ENCODE measurements at regions not wholly inside any gene's neighbourhood (a gene's known extent, or its start where the extent isn't known, plus 50 kb on each side); places are given as distances from the start of the nearest gene placed in this dataset.
"Not testable (repeated sequence)": the region's sequence is repeated elsewhere in the genome, so short reads cannot be mapped to it uniquely, and the experiment has no call there.

GRCh38 chr7:4507886-4508285, 174.2 kb upstream of the FOXK1 start:
- not testable (repeated sequence) for H3K27me3 ChIP-seq (ENCODE audit: control insufficient read depth, insufficient read depth, low read length); H3K36me3 ChIP-seq (ENCODE audit: control insufficient read depth, insufficient read depth, low read length); H3K27ac ChIP-seq (ENCODE audit: low read length); H3K4me3 ChIP-seq (ENCODE audit: low read length); DNase-seq; H3K9me3 ChIP-seq (replicated peaks; ENCODE audit: control insufficient read depth, low read depth, low read length); H3K4me1 ChIP-seq (ENCODE audit: control insufficient read depth, insufficient read depth, low read length)
- no CpG with 5 or more reads among the region's 7 CpGs for WGBS (ENCODE audit: insufficient coverage)

GRCh38 chr7:4513450-4513849, 168.6 kb upstream of the FOXK1 start:
- Histone ChIP-seq H3K4me3 (ENCODE audit: low read length) (no peak overlapping the region), H3K27me3 (ENCODE audit: control insufficient read depth, insufficient read depth, low read length) (no peaks in the 10 kb centered on the region), H3K36me3 (ENCODE audit: control insufficient read depth, insufficient read depth, low read length) (no peaks in the 10 kb centered on the region), H3K27ac (ENCODE audit: low read length) (no peak overlapping the region), H3K9me3 (replicated peaks; ENCODE audit: control insufficient read depth, low read depth, low read length) (no peaks in the 10 kb centered on the region), H3K4me1 (ENCODE audit: control insufficient read depth, insufficient read depth, low read length) (no peaks in the 10 kb centered on the region)
- no CpG with 5 or more reads among the region's 1 CpG for WGBS (ENCODE audit: insufficient coverage)
- no peak for DNase-seq

DNA sequence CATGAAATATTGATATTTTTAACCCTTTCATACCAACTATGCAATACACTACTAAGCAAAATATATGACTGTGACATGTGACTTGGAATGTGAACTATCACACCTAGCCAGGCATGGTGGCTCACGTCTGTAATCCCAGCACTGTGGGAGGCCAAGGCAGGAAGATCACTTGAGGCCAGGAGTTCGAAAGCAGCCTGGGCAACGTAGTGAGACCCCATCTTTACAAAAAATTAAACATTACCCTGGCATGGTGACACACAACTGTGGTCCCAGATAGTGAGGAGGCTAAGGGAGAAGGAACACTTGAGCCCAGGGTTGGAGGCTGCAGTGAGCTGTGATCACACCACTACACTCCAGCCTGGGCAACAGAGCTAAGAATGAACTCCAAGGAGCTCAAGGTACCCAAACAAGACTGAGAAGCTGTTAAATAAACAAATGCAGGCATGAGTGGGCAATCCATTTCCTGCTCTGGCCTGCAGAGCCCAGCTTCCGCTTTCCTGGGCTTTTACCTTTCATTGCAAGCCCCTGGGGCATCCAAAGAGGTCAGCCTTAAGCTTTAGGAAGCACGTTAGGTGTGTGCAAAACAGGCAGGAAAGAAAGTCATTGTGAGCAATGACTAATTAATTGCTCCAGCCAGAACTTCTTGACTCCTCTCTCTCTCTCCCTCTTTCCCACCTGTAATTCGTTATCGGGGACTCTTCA, 162.1 kb upstream of the FOXK1 start:
- no peak for DNase-seq
- Histone ChIP-seq H3K4me3 (ENCODE audit: low read length) (no peak overlapping the region), H3K4me1 (ENCODE audit: control insufficient read depth, insufficient read depth, low read length) (no peaks in the 10 kb centered on the region), H3K9me3 (replicated peaks; ENCODE audit: control insufficient read depth, low read depth, low read length) (no peaks in the 10 kb centered on the region), H3K36me3 (ENCODE audit: control insufficient read depth, insufficient read depth, low read length) (no peaks in the 10 kb centered on the region), H3K27me3 (ENCODE audit: control insufficient read depth, insufficient read depth, low read length) (peaks cover 4% of the 10 kb centered on the region), H3K27ac (ENCODE audit: low read length) (no peak overlapping the region)
- whole genome bisulfite sequencing (ENCODE audit: insufficient coverage): 50% methylated on average over 3 of the region's 7 CpGs

DNA sequence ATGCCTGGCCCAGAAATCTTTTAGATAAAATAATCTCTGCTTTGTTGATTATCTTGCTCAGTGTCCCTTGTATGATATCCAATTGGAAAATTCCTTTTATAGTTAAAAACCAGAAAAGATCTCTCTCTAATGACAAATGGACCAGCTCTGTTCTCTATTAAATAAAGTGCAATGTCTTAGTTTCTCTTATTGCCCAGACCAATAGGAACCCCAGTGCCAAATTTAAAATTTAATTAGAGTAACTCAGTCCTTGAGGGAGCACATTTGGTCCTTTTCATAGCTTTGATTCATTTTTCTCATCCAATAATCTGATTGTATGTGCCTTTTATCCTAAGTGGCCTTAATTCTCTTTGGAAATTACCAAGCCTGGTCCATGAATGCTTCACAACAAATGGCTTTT, 158.9 kb upstream of the FOXK1 start:
- DNase-seq: no peak
- Histone ChIP-seq H3K4me3 (ENCODE audit: low read length) (no peak overlapping the region), H3K36me3 (ENCODE audit: control insufficient read depth, insufficient read depth, low read length) (no peaks in the 10 kb centered on the region), H3K4me1 (ENCODE audit: control insufficient read depth, insufficient read depth, low read length) (no peaks in the 10 kb centered on the region), H3K9me3 (replicated peaks; ENCODE audit: control insufficient read depth, low read depth, low read length) (no peaks in the 10 kb centered on the region), H3K27me3 (ENCODE audit: control insufficient read depth, insufficient read depth, low read length) (peaks cover 4% of the 10 kb centered on the region), H3K27ac (ENCODE audit: low read length) (no peak overlapping the region)

DNA sequence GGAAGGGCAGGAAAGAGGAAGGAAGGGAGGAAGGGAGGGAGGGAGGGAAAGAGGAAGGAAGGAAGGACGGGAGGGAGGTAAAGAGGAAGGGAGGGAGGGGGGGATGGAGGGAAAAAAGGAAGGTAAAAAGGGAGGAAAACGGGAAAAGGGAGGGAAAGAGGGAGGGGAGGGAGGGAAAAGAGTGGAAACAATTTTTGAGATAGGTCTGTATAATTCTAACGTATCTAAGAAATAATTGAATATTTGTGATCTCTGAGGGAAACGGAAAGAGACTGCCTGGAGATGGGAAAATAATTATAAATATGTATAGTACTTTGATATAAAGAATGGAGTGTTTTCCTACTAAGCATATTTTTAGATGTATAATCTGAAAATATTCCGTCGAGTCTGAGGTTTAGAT, 158.2 kb upstream of the FOXK1 start:
- no peak overlapping the region for H3K4me3 ChIP-seq (ENCODE audit: low read length)
- H3K27ac ChIP-seq (ENCODE audit: low read length): no peak overlapping the region
- peaks cover 4% of the 10 kb centered on the region for H3K27me3 ChIP-seq (ENCODE audit: control insufficient read depth, insufficient read depth, low read length)
- H3K4me1 ChIP-seq (ENCODE audit: control insufficient read depth, insufficient read depth, low read length): no peaks in the 10 kb centered on the region
- no peaks in the 10 kb centered on the region for H3K36me3 ChIP-seq (ENCODE audit: control insufficient read depth, insufficient read depth, low read length)
- no peak for DNase-seq
- WGBS (ENCODE audit: insufficient coverage): 52% methylated on average over 4 of the region's 6 CpGs
- no peaks in the 10 kb centered on the region for H3K9me3 ChIP-seq (replicated peaks; ENCODE audit: control insufficient read depth, low read depth, low read length)

GRCh38 chr7:4525884-4526283, 156.2 kb upstream of the FOXK1 start:
- Histone ChIP-seq H3K4me1 (ENCODE audit: control insufficient read depth, insufficient read depth, low read length) (no peaks in the 10 kb centered on the region), H3K4me3 (ENCODE audit: low read length) (no peak overlapping the region), H3K27me3 (ENCODE audit: control insufficient read depth, insufficient read depth, low read length) (peaks cover 4% of the 10 kb centered on the region), H3K27ac (ENCODE audit: low read length) (no peak overlapping the region), H3K36me3 (ENCODE audit: control insufficient read depth, insufficient read depth, low read length) (no peaks in the 10 kb centered on the region), H3K9me3 (replicated peaks; ENCODE audit: control insufficient read depth, low read depth, low read length) (no peaks in the 10 kb centered on the region)
- DNase-seq: no peak
- WGBS (ENCODE audit: insufficient coverage): 50% methylated on average over 2 of the region's 3 CpGs

DNA sequence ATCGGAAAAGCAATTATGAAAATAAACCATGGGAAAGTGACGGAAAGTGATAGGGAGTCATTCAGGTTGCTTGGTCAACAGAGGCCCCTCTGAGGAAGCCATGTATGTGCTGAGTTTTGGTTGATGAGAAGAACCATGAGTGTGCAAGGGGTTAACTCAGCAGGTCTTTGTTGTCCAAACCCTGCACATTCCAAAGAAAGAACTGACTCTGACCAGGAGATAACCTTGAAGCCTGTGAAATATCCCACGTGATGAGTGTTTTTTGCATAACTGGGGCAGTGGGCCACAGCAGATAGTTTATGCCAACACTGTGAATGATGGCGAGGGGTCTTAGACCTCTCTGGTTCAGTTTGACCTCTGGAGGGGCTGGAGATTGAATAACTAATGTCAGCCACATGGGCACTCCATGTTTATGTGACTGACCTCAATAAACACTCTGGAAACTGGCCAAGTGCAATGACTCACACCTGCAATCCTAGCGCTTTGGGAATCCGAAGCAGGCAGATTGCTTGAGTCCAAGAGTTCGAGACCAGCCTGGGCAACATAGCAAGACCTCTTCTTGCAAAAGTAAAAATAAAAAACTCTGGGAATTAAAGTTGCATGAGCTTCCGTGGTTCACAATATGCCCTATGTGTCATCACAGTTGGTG, 154.0 kb upstream of the FOXK1 start:
- peaks cover 4% of the 10 kb centered on the region for H3K27me3 ChIP-seq (ENCODE audit: control insufficient read depth, insufficient read depth, low read length)
- no peaks in the 10 kb centered on the region for H3K4me1 ChIP-seq (ENCODE audit: control insufficient read depth, insufficient read depth, low read length)
- WGBS (ENCODE audit: insufficient coverage): 71% methylated on average over 7 of the region's 8 CpGs
- no peak overlapping the region for H3K4me3 ChIP-seq (ENCODE audit: low read length)
- DNase-seq: no peak
- H3K27ac ChIP-seq (ENCODE audit: low read length): no peak overlapping the region
- H3K36me3 ChIP-seq (ENCODE audit: control insufficient read depth, insufficient read depth, low read length): no peaks in the 10 kb centered on the region
- no peaks in the 10 kb centered on the region for H3K9me3 ChIP-seq (replicated peaks; ENCODE audit: control insufficient read depth, low read depth, low read length)

GRCh38 chr7:4531236-4531635, 150.9 kb upstream of the FOXK1 start:
- peaks cover 3% of the 10 kb centered on the region for H3K27me3 ChIP-seq (ENCODE audit: control insufficient read depth, insufficient read depth, low read length)
- no peaks in the 10 kb centered on the region for H3K9me3 ChIP-seq (replicated peaks; ENCODE audit: control insufficient read depth, low read depth, low read length)
- no peak for DNase-seq
- no peak overlapping the region for H3K27ac ChIP-seq (ENCODE audit: low read length)
- no peaks in the 10 kb centered on the region for H3K4me1 ChIP-seq (ENCODE audit: control insufficient read depth, insufficient read depth, low read length)
- no peaks in the 10 kb centered on the region for H3K36me3 ChIP-seq (ENCODE audit: control insufficient read depth, insufficient read depth, low read length)
- 31% methylated on average over 2 of the region's 7 CpGs for WGBS (ENCODE audit: insufficient coverage)
- no peak overlapping the region for H3K4me3 ChIP-seq (ENCODE audit: low read length)

GRCh38 chr7:4533339-4533738, 148.8 kb upstream of the FOXK1 start:
- not testable (repeated sequence) for H3K4me3 ChIP-seq (ENCODE audit: low read length); H3K27me3 ChIP-seq (ENCODE audit: control insufficient read depth, insufficient read depth, low read length); DNase-seq; H3K9me3 ChIP-seq (replicated peaks; ENCODE audit: control insufficient read depth, low read depth, low read length); H3K27ac ChIP-seq (ENCODE audit: low read length); H3K4me1 ChIP-seq (ENCODE audit: control insufficient read depth, insufficient read depth, low read length); H3K36me3 ChIP-seq (ENCODE audit: control insufficient read depth, insufficient read depth, low read length)
- 34% methylated on average over 4 of the region's 12 CpGs for WGBS (ENCODE audit: insufficient coverage)

GRCh38 chr7:4549681-4550080, 132.4 kb upstream of the FOXK1 start:
- no peaks in the 10 kb centered on the region for H3K27me3 ChIP-seq (ENCODE audit: control insufficient read depth, insufficient read depth, low read length)
- H3K36me3 ChIP-seq (ENCODE audit: control insufficient read depth, insufficient read depth, low read length): no peaks in the 10 kb centered on the region
- H3K4me3 ChIP-seq (ENCODE audit: low read length): no peak overlapping the region
- 38% methylated on average over 1 of the region's 1 CpG for WGBS (ENCODE audit: insufficient coverage)
- no peaks in the 10 kb centered on the region for H3K4me1 ChIP-seq (ENCODE audit: control insufficient read depth, insufficient read depth, low read length)
- peaks cover 11% of the 10 kb centered on the region for H3K9me3 ChIP-seq (replicated peaks; ENCODE audit: control insufficient read depth, low read depth, low read length)
- peak; percentile 53 for DNase-seq
- no peak overlapping the region for H3K27ac ChIP-seq (ENCODE audit: low read length)

DNA sequence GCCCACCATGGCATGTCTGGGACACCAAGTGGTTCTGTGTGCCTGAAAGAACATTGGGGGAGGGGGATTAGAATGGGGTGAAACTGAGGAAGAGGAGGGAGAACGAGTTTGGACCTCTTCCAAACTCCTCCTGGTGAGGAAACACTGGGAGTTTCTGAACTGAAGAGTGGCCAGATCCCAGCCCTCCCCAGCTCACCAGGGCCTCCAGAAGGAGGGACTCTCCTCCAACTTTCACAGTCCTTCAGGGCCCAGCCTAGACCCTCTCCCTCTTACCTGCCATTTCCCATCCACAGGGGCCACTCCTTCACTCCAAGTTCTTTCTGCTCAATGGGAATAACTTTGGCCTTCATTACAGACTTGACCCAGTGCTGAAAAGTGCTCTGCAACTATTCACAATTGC, 132.0 kb upstream of the FOXK1 start:
- H3K9me3 ChIP-seq (replicated peaks; ENCODE audit: control insufficient read depth, low read depth, low read length): peaks cover 11% of the 10 kb centered on the region
- DNase-seq: peak; percentile 5
- H3K4me1 ChIP-seq (ENCODE audit: control insufficient read depth, insufficient read depth, low read length): no peaks in the 10 kb centered on the region
- H3K36me3 ChIP-seq (ENCODE audit: control insufficient read depth, insufficient read depth, low read length): no peaks in the 10 kb centered on the region
- WGBS (ENCODE audit: insufficient coverage): no CpG with 5 or more reads among the region's 1 CpG
- H3K4me3 ChIP-seq (ENCODE audit: low read length): no peak overlapping the region
- no peaks in the 10 kb centered on the region for H3K27me3 ChIP-seq (ENCODE audit: control insufficient read depth, insufficient read depth, low read length)
- no peak overlapping the region for H3K27ac ChIP-seq (ENCODE audit: low read length)

All from muscle of leg (tissue), 3 donors.